HG03571 (cell line): ENCODE measurements at regions not wholly inside any gene's neighbourhood (a gene's known extent, or its start where the extent isn't known, plus 50 kb on each side); places are given as distances from the start of the nearest gene placed in this dataset.

Experiments used
- ATAC-seq: cut with Tn5 transposase; IDR thresholded peaks from one replicate; pipeline ENCODE4 v1.9.1; 2021; ENCODE audit not compliant: unreplicated experiment

DNA sequence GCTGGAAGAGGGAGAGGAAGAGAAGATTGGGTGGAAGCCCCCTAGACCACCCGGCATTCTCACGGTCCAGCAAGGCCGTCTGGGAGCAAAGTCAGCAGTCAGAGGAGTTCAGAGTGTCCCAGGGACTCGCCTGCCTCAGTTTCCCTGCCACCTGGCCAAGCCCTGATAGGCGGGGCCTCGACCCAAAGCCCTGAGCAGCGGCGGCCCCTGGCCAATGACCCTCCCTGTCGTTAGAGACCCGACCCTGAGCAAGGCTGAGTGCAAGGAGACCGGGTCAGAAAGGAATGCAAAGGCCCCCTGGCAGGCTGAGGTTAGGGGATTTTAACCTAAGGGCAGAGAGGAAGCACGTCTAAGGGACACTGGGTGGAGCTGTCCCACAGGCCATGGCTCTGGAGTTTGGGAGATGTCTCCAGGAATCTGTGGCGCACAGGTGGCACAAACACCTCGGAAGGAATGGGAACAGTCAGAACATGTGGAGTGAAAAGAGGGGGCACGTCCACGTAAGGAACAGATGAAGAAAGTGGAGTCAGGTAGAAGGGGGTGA lies 196.8 kb upstream of the PDE1C start:
- ATAC-seq = no peak

GRCh38 chr7:32264702-32265284 lies 194.6 kb upstream of the PDE1C start:
- no peak for ATAC-seq

GRCh38 chr7:32263611-32264010 lies 193.4 kb upstream of the PDE1C start:
- ATAC-seq = no peak

GRCh38 chr7:32262315-32262714 lies 192.1 kb upstream of the PDE1C start:
- no peak for ATAC-seq

DNA sequence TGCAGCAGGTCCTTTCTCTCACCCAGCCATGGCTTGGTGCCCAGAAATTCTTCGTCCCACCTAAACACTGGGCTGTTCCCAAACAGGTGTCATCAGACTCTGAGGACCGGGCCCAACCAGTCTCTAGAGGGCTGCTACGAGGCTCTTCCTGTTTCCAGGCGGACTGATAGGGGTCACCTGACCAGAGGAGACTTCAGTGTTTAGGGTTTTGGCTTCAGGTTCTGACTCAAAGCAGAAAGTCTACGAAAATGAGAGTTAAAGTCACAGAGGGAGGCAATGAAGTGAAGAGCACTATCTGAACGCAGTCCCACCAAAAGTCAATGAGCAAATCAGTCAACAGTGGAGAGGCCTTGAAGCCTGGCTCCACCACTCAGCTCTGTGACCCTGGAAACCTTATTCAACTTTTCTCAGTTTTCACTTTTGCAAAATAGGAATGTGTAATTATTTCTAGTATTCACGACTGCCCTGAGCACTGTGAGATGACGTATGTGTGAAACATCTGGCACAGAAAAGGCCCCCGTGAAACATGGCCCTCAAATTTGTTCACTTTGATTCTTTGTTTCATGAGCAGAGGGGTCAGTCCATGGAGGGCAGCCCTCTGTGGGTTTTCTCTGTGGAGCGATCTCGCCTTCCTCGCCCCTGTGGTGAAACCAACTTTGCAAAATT lies 189.9 kb upstream of the PDE1C start:
- peak; percentile 82 for ATAC-seq

DNA sequence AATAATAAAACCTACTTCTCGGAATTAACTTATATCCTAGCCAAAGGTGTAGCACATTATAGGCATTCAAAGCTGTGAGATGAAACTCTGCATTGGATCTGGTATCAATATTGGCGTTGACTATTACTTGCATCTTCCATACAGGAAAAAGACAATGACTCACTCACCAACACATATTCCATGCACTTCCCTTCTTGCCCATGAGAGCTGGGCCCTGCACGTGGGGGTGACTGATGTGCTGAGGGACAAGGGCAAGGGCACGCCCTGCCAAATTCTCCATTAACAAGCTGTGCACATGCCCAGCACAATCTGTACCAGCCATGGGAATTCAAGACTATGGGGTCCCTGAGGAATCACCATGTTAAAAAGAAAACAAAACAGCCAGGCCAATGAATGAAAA lies 188.1 kb upstream of the PDE1C start:
- ATAC-seq = no peak

- ATAC-seq = no peak
These were observed 187.4 kb upstream of the PDE1C start for GRCh38 chr7:32257621-32258020.

DNA sequence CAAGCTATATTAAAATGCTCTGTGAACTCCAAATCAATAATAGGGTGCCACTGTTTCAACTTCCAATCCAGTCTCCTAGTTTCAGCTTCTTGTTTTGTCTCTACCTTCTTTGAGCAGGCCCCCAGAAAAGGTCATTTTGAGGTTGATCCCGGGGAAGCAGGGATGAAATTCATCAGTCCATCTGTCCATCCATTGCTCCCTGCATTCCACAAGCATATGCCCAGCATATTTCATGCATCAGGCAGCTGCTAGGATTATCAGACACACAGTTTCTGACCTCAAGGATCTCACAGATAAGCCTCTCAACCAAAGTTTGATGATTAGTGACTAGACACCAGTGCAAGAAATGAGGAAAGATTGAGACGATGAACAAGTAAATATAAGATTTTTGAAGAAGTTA lies 186.6 kb upstream of the PDE1C start:
- no peak for ATAC-seq

DNA sequence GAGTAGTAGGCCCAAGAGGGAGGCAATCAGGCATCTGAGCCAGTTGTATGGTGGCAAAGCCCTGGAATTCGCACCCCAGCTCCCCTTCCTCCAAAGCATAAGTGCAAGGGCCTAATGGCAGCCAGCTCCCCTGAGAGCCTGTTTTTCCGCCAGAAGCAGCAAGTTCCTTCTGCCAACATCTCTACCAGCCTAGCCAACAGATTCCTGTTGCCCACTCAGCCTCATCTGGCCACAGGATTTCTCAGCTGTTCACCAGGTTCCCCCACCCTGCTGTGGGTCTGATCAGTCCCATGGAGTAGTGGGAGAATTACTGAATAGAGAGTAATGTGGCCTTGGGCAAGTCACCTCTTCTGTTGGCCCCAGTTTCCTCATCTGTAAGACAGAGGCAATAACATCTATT lies 186.2 kb upstream of the PDE1C start:
- no peak for ATAC-seq

DNA sequence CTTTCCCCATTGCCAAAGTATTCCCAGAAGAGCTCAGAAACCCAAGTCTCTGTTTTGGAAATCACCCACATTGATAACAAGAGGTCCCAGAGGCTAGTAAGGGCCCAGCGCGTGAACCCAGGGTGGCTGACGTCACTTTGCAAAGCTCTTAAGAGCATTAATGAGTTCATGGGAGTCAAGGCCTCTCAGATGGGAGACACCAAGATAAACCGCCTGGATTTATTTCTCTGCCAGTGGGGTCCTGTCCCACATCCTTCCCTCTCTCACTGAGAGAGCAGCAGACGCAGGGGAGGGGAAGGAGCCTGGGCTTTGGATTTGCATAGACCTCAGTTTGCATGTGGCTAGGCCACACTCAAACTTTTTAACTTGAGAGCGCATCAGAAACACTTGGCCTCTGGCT lies 184.8 kb upstream of the PDE1C start:
- ATAC-seq = no peak

DNA sequence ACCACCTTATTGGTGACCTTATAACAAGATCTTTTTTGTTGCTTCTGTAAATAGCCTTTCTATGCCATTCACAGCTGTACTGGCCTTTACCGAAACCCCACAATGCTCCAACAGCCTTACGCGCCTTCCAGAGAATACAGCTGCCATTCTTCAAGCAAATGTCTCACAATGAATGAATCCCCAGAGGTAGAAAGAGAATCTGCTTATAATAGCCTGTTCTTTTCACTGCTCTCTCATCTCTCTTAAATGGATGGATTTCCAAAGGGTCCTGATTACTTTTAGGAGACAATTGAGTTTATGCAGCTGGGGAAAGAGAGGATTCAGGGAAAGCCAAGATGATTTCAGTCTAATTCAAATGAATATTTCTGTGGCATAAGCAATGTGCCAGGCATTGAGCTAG lies 183.1 kb upstream of the PDE1C start:
- no peak for ATAC-seq

DNA sequence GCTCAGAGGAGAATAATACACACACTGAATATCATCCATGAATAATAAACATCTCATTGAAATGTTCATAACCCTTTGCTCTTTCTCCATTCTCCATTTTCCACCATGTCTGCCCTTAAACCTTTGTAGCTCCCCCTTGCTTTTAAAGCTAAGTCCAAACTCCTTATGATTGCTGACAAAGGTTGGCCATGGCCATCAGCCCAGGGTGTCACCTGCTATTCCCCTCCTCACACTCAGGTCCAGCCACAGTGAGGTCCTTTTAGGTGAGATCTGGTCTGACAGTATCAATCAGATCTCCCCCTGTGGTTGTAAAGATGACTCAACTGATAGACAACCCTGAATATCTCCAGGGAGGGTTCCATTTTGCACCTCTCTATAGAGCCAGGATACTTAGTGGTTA lies 181.5 kb upstream of the PDE1C start:
- ATAC-seq = no peak

DNA sequence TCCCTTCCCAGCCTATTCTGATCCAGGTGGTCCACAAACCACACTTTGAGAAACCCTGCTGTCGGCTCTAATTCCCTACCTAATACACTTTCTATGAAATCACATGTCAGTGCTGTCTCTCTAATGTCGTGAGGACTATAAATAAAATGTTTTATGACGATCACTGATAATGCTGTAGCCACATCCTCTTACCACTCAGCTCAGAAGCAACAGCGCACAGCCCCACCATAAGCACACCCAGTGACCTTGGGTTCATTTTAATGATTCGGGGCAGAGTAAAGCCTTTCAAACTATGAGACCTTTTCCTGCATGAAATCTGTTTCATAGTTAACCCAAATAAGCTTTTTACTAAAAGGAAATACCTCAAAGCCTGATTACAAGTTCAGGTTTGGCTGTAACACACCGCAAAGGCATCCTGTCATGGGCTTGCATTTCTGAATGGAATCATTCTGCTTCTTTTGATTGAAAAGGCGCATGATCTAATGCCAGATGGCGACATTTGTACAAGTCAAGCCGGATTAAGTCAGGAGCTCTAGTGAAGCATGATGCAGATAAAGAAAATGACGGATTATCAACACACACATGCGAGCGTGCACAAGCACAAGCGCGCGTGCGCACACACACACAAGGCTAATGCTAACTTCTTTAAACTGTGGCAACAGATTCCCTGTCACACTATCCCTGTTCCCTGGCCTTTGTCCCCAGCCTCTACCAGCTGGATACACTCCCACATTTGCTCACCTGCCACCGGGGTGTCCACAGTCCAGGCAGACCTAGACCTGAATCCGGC lies 180.5 kb upstream of the PDE1C start:
- ATAC-seq = no peak

- ATAC-seq = no peak
These were observed 179.8 kb upstream of the PDE1C start for GRCh38 chr7:32250003-32250402.

DNA sequence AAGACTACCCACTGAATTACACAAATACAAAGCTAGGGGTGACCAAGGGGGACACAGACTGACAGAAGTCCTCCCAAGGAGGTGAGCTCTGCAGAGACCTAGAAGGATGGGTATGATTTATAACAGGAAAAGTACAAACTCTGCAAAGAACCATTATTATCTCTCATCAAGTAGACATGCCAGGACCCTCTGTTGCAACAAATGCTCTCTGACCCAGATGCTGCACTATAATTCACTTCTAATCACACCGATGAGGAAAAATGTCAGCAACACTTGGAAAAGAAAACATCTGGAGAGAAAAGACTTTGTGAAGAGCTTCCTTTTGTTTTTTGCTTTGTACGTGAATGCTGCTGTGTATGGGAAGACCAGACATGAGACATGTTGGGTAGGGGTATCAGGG lies 178.3 kb upstream of the PDE1C start:
- ATAC-seq = no peak

- ATAC-seq = no peak
These were observed 174.7 kb upstream of the PDE1C start for GRCh38 chr7:32244806-32245345.

GRCh38 chr7:32243687-32244290 lies 173.6 kb upstream of the PDE1C start:
- ATAC-seq = no peak

GRCh38 chr7:32242436-32242835 lies 172.2 kb upstream of the PDE1C start:
- no peak for ATAC-seq

DNA sequence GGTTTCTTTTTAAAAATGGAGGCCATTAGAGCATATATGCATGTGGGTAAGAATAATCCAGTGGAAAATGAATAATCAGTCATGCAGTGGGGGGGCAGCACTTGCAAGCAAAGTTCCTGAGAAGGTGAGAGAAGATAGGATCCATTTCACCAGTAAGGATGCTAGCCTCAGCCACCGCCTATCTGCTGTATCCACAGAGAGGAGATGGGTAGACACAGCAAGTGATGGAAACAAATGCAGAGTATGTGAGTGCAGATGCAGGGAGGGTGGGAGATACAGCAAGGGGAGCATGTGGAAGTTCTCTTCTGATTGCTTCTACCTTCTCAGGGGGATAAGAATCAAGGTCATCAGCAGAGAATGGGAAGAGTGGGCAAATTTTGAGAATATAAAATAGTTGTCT lies 171.4 kb upstream of the PDE1C start:
- ATAC-seq = no peak

GRCh38 chr7:32239764-32240163 lies 169.6 kb upstream of the PDE1C start:
- ATAC-seq = no peak

DNA sequence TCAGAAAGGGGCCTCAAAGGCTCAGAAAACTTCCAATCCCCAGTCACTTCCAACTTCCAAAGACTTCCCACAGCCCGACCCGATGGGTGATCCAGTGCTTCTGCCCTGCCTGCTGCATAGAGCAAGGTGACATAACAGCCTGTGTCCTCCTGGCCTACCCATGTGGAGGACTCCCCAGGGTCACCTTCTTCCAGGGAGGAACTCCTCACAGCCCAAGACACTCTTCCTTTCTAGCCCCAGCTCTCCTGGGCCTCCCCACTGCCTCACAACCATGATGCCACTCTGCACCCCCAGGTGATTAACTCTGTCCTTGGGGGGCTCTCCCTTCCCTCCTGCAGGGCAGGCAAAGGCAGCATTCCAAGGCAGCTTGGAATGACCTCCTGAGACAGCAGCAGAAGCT lies 158.4 kb upstream of the PDE1C start:
- no peak for ATAC-seq
